Smooth muscle cell (in vitro differentiated cells): ENCODE measurements at regions not wholly inside any gene's neighbourhood (a gene's known extent, or its start where the extent isn't known, plus 50 kb on each side); places are given as distances from the start of the nearest gene placed in this dataset.

ENCODE experiments used
- DNase-seq: peaks from one replicate; lab custom pipeline; 2025; ENCODE audit not compliant: unreplicated experiment; lab: John Stamatoyannopoulos, UW
- H2AFZ ChIP-seq: fragments of 200-600 bp; sonication (generic); 2 replicates; pipeline ENCODE4 v1.6.0; 2016; ENCODE audit warnings: antibody characterized with exemption, low read depth, mild to moderate bottlenecking
- H3F3A ChIP-seq: fragments of 200-600 bp; sonication (generic); 2 replicates; pipeline ENCODE4 v1.6.0; 2017; ENCODE audit warnings: antibody characterized with exemption, low read depth
- H3K27ac ChIP-seq: fragments of 200-600 bp; sonication (generic); 2 replicates; pipeline ENCODE4 v1.5.1; 2016; ENCODE audit warnings: low read depth, mild to moderate bottlenecking
- H3K27me3 ChIP-seq: fragments of 200-600 bp; sonication (generic); 2 replicates; pipeline ENCODE4 v1.6.1; 2016; ENCODE audit warnings: low read depth, mild to moderate bottlenecking
- H3K36me3 ChIP-seq: fragments of 200-600 bp; sonication (generic); 2 replicates; pipeline ENCODE4 v1.5.1; 2016; ENCODE audit warnings: low read depth
- H3K4me1 ChIP-seq: fragments of 200-600 bp; sonication (generic); 2 replicates; pipeline ENCODE4 v1.5.1; 2016; ENCODE audit warnings: low read depth
- H3K4me2 ChIP-seq: fragments of 200-600 bp; sonication (generic); 2 replicates; pipeline ENCODE4 v1.6.0; 2016; ENCODE audit warnings: mild to moderate bottlenecking
- H3K4me3 ChIP-seq: fragments of 200-600 bp; sonication (generic); 2 replicates; pipeline ENCODE4 v1.5.1; 2016; ENCODE audit warnings: mild to moderate bottlenecking
- H3K79me2 ChIP-seq: fragments of 200-600 bp; sonication (generic); 2 replicates; pipeline ENCODE4 v1.6.0; 2016; ENCODE audit warnings: low read depth, mild to moderate bottlenecking
- H3K9ac ChIP-seq: fragments of 200-600 bp; sonication (generic); 2 replicates; pipeline ENCODE4 v1.6.0; 2016; ENCODE audit warnings: low read depth
- H3K9me3 ChIP-seq: fragments of 200-600 bp; sonication (generic); replicated peaks from 2 replicates; pipeline ENCODE4 v1.5.1; 2016; ENCODE audit warnings: low read depth
- H4K20me1 ChIP-seq: fragments of 200-600 bp; sonication (generic); 2 replicates; pipeline ENCODE4 v1.6.0; 2016; ENCODE audit warnings: low read depth
- WGBS: methylation state at CpG from one replicate; pipeline ENCODE4 v1.1.7; 2016; ENCODE audit warnings: low lambda C conversion rate; 5-methylcytosine and 5-hydroxymethylcytosine counted together
- TF ChIP-seq, protein P1 (sequence below): fragments of 200-600 bp; sonication (generic); IDR thresholded peaks from 2 replicates; pipeline ENCODE4 v1.5.1; 2017; ENCODE audit warnings: borderline replicate concordance, mild to moderate bottlenecking, antibody characterized with exemption; ENCODE audit not compliant: insufficient read depth, poor library complexity, severe bottlenecking

DNA sequence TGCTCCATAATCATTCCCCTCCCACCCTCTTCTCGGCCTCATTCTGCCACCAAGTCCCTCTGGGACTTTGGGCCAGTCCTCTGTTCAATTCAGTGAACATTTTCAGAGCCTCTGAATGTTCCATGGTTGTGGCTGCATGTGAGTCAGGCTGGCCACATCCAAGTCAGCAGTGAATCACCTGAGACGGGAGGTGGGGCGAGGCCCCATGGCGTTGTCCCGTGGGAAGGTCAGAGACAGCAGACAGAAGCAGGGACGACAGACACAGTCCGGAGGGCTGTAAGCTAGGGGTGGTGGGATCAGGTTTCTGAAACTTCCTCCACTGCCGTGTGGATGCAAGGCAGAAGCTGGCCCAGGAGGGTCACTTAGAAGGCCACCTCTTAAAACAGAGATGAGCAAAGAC, 324.8 kb downstream of the MN1 start:
- peaks cover 35% of the 10 kb centered on the region for H3K4me1 ChIP-seq
- no peak overlapping the region for H2AFZ ChIP-seq
- WGBS, result 21% methylated on average over 8 of the region's 8 CpGs
- H3K27ac ChIP-seq, result peak overlapping the region; percentile 90
- no peaks in the 10 kb centered on the region for H4K20me1 ChIP-seq
- H3K4me3 ChIP-seq, result no peak overlapping the region
- TF ChIP-seq, protein P1, sequence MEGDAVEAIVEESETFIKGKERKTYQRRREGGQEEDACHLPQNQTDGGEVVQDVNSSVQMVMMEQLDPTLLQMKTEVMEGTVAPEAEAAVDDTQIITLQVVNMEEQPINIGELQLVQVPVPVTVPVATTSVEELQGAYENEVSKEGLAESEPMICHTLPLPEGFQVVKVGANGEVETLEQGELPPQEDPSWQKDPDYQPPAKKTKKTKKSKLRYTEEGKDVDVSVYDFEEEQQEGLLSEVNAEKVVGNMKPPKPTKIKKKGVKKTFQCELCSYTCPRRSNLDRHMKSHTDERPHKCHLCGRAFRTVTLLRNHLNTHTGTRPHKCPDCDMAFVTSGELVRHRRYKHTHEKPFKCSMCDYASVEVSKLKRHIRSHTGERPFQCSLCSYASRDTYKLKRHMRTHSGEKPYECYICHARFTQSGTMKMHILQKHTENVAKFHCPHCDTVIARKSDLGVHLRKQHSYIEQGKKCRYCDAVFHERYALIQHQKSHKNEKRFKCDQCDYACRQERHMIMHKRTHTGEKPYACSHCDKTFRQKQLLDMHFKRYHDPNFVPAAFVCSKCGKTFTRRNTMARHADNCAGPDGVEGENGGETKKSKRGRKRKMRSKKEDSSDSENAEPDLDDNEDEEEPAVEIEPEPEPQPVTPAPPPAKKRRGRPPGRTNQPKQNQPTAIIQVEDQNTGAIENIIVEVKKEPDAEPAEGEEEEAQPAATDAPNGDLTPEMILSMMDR, result no peak
- H3K79me2 ChIP-seq, result no peaks in the 10 kb centered on the region
- no peaks in the 10 kb centered on the region for H3K27me3 ChIP-seq
- H3F3A ChIP-seq, result no peaks in the 10 kb centered on the region
- no peaks in the 10 kb centered on the region for H3K9me3 ChIP-seq
- DNase-seq, result no peak
- no peaks in the 10 kb centered on the region for H3K36me3 ChIP-seq
- H3K4me2 ChIP-seq, result peak overlapping the region; percentile 49
- H3K9ac ChIP-seq, result peak overlapping the region; percentile 35

DNA sequence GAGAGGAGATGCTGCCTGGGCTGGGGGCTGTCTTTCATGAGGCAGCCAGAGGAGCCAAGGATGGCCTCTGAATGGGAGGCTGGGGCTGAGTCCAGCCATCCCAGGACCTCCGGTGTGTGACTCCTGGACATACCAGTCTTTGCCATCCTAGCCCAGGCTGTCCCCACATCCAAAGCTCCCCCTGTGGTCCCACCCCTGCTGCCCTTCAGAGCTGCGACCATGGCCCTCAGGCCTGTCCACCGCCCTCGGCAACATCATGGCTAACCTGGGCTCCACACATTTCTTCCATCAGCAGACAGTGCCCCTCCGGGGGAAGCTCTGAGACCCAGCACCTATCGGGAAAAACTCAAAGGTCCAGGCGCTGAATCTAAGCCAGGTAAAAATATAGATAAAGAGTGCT, 324.4 kb downstream of the MN1 start:
- Histone ChIP-seq H3K79me2 (no peaks in the 10 kb centered on the region), H3F3A (no peaks in the 10 kb centered on the region), H3K27ac (peak overlapping the region; percentile 90), H2AFZ (no peak overlapping the region), H3K27me3 (no peaks in the 10 kb centered on the region), H3K4me2 (no peak overlapping the region), H3K9me3 (no peaks in the 10 kb centered on the region), H3K4me3 (no peak overlapping the region), H4K20me1 (no peaks in the 10 kb centered on the region), H3K9ac (peak overlapping the region; percentile 35), H3K36me3 (no peaks in the 10 kb centered on the region), H3K4me1 (peaks cover 35% of the 10 kb centered on the region)
- 99% methylated on average over 7 of the region's 7 CpGs for WGBS
- DNase-seq, result no peak
- TF ChIP-seq, protein P1, result no peak

DNA sequence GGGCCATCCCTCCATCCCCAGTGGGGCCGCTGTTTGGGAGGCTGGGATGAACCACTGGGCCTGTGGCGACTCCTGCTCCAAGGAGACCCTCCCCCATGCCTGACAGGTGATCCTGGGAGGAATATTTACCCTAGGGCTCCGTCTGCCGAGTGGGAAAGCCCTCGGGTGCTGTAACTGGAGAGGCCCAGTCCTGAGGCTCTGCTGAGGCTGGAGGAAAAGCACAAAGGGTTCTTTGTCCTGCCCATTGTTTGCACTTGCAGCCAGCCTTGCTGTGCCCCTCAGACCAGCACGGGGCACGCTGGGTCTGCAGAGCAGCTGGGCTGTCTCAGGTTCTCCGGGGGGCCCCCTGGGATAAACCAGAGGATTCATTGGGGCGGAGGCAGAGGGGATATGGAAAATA, 321.1 kb downstream of the MN1 start:
- DNase-seq, result no peak
- 38% methylated on average over 9 of the region's 9 CpGs for WGBS
- Histone ChIP-seq H3K4me3 (no peak overlapping the region), H2AFZ (no peak overlapping the region), H3K9me3 (no peaks in the 10 kb centered on the region), H3K9ac (no peak overlapping the region), H3F3A (no peaks in the 10 kb centered on the region), H3K27ac (no peak overlapping the region), H3K79me2 (no peaks in the 10 kb centered on the region), H3K36me3 (no peaks in the 10 kb centered on the region), H3K4me2 (no peak overlapping the region), H3K4me1 (peaks cover 31% of the 10 kb centered on the region), H3K27me3 (no peaks in the 10 kb centered on the region), H4K20me1 (no peaks in the 10 kb centered on the region)
- TF ChIP-seq, protein P1, result no peak

DNA sequence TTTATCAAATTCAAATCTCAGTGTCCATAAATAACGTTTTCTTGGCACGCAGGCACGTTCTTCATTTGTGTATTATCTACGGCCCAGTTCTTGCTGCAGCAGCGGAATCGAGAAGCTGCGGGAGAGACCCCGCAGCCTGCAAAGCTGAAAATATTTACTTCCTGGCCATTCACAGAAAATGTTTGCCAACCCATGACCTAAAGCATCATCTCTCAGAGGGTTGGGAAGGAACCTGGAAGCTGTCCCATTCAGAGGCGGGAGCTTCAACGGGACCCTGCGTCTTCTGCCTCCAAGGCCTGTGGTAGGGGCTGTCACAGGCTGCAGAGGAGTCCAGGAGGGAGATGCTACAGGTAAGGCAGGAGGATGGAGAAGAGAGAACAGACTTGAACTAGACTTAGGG, 319.2 kb downstream of the MN1 start:
- DNase-seq, result no peak
- Histone ChIP-seq H3K9me3 (no peaks in the 10 kb centered on the region), H3K79me2 (no peaks in the 10 kb centered on the region), H2AFZ (no peak overlapping the region), H3K27me3 (no peaks in the 10 kb centered on the region), H3K4me1 (peaks cover 13% of the 10 kb centered on the region), H3K36me3 (no peaks in the 10 kb centered on the region), H3F3A (no peaks in the 10 kb centered on the region), H3K4me3 (no peak overlapping the region), H3K9ac (no peak overlapping the region), H3K4me2 (no peak overlapping the region), H3K27ac (no peak overlapping the region), H4K20me1 (no peaks in the 10 kb centered on the region)
- WGBS, result 91% methylated on average over 11 of the region's 11 CpGs
- TF ChIP-seq, protein P1, result no peak
